GM21423 (cell line): ENCODE measurements at regions not wholly inside any gene's neighbourhood (a gene's known extent, or its start where the extent isn't known, plus 50 kb on each side); places are given as distances from the start of the nearest gene placed in this dataset.

Experiments used
- ATAC-seq: cut with Tn5 transposase; IDR thresholded peaks from one replicate; pipeline ENCODE4 v1.9.1; 2021; ENCODE audit warnings: mild to moderate bottlenecking, moderate library complexity; ENCODE audit not compliant: unreplicated experiment

GRCh38 chr3:107992976-107993684 lies 97.7 kb downstream of the CD47 start:
- no peak for ATAC-seq

DNA sequence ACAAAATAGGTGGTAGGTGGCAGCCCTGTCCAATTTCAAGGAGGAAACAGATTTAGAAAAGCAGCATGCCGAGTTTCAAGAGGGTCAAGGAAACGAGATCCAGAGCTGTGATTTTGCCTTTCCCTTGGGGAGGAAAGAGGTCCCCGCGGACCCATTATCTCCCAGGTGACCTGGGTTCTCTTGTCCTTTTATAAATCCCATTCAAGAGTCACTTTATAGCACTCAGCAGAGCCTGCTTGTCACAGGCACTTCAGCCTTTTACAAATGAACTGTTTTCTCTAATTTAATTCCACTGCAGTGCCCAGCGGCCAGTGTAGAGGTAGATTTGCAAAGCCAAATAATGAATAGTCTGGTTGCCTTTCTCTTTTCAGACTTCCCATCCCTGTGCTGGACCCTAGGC lies 99.9 kb downstream of the CD47 start:
- no peak for ATAC-seq

- no peak for ATAC-seq
Measured at GRCh38 chr3:107990433-107990832, 100.4 kb downstream of the CD47 start.

DNA sequence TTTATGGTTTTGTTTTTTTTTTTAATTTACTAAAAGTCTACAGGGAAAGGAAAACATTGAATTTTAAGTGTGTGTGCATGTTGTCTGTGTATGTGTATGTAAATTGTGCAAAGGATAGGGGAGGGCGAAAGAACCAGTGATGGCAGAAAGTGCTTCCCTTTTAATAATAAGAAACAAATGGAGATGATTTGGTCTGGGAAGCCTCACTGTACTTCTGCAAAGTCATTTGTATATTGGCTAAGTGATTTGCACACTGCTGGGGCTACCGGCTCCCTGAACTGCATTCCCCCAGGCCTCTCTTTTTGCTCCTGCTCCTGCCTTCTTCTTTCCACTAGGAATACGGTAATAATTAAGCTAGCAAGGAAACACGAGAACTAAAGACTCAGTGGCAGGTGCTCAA lies 101.2 kb downstream of the CD47 start:
- no peak for ATAC-seq

DNA sequence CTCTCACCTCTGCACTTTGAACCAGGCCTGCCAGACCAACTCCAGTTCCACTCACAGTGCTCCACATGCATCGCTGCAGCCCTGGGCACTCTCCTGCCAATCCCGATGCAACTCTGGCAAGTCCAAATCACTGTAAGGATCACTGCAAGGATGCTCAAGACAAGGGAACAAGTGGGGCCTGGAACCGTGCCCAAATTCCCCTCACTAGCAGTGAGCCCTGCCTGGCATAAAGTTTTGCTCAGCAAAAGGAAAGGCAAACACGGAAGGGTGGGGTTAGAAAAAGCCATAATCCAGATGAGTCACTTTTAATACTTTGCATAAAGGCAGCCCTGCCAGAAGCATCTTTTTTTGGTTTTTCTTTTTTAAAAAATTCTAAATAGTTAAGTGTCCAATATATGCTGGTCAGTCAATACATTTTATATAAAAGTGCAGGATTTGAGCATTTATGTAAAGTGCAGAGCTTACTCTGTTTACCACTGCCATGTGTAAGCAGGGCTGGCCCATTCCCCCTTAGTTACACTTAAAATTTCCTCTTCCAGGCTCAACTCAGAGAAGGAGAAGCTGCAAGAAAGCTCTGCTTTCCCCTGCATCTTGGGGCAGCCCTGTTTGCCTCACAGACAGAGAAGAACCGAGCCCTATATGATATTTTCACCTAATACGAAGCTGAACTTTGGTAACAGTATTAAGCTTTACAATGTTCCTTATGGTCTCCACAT lies 102.2 kb downstream of the CD47 start:
- no peak for ATAC-seq

DNA sequence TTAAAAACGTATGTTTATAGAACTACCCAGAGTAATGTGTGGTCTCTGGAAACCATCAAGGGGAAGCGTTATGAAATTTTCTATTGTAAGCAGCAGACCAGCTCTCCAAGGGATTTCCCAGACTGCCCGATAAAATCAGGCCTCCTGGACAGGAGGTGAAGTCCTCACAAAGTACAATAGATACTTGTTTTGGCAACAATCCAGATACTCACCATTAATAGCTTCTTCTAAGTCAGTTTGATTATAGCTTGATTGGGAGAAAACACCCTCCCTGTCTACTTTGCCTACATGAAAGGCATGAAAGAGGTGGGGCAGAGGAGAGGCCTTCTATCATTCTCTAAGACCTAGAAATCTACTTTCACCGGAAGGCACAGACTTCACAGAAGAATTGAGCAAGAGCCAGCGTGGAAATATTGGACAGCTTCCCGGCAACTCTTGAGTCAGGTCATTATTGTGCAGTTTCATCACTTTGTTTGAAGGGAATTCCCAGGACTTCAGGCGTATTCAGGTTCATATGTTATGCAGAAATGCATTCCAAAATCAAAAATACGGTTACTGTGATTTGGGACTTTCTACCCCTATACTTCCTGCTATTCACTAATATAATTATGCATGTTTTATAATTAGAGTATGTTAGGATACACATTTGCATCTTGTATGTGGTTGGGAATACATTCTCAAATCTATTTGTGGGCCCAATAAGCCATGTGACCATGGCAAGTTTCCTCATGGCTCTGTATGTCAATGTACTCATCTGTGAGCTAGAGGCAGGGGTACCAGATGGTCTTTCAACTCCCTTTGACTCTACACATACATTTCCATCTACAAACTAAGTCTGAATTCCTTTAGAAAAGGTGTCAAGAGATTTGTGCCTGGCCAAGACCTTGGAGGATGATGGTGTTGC lies 103.5 kb downstream of the CD47 start:
- no peak for ATAC-seq

DNA sequence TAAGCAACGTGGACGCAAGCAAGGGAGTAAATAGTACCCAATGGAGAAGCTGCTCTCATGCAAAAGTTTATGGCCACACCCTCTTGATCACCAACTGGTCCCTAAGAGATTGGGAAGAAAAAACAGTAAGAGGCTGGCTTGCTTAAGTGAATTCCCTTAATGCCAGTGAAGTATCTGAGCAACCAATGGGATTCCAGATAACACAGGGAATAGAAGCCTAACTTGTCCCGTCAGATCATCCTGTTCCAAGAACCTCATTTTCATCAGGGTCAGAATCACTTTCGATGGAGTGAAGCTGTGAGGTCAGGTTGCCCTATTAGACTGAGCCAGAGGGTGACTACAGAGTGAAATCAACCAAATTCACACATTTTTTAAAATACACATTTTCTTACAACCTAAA lies 104.3 kb downstream of the CD47 start:
- no peak for ATAC-seq

- ATAC-seq = peak; percentile 99
Measured at GRCh38 chr3:107985496-107985895, 105.3 kb downstream of the CD47 start.

DNA sequence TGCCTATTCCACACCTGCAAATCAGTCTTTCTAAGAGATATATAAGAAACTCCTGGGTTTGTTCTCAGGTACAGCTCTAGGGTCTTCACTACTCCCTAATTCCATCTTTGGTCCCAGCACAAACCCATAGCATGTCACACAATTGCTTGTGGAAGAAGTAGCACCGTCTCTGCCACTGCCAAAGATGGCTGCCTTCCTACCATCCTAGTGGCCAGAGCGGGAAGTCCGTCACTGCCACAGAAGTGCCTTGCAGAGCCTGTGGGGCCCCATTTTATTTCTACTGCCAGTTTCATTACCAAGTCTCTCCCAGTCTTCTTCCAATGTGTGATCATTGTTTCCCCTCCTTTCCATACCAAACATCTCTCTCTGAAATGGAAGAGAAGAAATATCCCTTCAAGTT lies 107.6 kb downstream of the CD47 start:
- no peak for ATAC-seq

GRCh38 chr3:107982165-107982564 lies 108.7 kb downstream of the CD47 start:
- ATAC-seq = no peak

DNA sequence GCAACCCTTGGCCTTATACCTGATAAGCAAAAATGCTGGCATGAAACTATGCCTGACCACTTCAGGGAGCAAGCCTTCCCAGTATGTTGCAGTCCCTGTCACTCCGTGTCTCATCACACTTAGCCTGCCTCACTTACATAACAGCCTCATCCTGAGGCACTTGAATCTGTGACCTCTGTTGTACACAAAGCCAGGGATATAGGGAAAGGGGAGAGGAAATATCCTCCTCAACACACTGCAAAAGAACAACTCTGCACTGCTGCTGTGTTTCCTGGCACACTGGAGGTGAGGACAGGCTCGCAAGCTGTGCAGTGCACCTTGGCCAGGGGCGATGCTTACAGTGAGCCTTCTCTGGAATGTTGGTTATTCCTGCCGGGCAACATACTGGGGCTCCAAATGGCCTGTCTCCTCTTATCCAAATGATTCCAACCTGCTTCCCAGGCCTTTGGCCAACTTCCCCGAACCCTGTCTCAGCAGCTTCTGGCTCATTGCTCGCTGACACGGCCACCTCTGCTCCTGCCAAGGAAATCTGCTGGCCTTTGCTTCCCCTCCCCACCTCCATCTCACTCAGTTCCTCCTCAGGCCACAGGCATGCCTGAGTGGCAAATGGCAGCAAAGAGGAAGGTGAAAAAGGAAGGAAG lies 109.2 kb downstream of the CD47 start:
- ATAC-seq = no peak

DNA sequence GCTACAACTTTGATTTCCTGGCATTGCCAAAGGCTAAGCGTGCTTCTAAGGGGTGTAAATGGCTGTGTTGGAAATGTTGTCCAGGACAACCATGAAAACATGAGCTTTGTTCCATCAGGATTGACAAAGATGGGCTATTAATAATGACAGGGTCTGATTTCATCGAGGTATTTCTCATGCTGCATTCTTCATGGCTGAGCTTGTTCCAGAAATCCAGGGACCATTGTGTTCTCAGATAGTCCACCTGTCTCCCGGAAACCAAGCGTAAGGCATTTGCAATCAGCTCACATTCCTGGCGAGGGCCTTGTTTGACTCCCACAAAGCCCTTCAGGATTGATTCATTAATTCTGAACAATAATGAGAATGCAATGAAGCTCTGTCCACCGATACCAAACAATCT lies 111.3 kb downstream of the CD47 start:
- ATAC-seq = no peak

DNA sequence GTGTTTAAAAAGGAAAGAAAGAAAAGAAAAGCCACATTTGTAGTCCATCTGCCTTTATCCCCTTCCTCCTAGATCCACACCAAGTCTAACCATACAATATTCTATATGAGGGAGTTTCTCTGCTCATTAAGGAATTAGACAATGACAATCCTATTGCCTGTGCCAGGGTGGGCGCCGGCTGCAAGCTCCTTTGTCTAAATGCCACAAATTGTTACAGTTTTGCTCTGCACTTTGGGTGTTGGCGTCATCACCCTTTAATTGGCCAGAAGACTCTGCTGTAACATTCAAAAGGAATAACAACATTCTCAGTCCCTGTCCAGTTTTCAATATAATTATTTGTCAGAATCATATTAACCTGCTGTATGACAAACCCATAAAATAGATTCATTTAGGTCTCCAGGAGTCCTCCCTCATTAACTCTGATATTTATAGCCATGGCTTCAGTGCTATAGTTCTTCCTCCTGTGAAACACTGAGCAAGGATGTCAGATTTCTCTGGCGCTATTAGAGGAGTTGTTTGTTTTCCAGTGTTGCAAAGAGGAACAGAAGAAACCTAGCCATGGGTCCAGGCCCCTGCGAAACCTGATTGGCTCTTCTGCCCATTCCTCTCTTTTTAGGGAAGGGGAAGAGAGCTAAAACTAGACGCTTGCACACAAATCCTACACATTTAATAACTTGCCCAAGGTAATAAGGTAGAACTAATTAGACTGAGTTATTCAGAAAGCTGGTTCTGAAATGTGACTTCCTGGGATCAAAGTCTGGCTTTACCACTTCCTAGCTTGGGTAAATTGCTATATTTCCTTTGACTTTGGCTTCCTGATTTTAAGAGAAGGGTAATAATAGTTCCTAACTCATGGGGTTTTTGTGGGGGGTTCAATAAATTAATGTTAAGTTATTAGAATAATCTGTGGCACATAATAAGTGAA lies 112.4 kb downstream of the CD47 start:
- ATAC-seq = no peak

DNA sequence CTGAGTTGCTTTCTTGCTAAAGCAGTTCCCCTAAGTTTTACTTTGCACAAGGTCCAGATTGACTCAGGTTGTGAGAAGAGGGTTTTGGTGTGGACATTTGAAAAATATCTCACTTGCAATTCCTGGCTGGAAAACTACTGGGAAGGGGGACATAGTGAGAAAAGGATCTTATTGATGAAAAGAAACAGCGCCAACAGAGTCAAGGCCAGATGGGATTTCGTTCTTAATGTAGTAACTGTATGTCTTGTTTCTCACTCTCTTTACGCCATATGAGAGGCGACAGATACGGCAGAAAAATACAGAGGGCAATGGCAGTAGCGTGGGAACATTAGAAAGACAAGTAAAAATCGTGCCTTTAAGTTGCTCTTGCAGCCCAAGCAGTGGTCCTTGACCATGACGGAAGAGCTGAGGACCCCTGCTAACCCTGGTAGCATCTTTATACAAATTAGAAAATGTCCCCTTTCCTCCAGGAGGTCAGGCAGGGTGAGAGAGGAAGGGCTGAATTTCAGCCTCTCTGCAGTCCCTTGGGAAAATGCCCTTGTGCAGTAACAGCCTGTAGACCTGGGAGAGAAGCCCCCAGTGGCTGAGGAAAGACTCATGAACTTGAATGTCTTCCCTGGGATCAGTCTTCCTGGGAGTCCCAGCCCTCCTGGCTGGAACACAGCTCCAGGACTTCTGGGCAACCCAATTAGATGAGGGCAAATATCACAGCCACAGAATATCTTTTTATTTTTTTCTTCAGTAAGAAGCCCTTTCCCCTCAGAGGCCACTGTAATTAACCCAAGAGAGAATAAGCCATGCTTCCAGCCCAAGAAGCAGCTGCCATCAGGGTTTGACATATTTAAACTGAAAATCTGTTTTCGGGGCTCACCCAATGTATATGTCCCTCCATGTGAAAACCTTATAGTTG lies 113.4 kb downstream of the CD47 start:
- no peak for ATAC-seq

- no peak for ATAC-seq
Measured at GRCh38 chr3:107976202-107976800, 114.5 kb downstream of the CD47 start.

DNA sequence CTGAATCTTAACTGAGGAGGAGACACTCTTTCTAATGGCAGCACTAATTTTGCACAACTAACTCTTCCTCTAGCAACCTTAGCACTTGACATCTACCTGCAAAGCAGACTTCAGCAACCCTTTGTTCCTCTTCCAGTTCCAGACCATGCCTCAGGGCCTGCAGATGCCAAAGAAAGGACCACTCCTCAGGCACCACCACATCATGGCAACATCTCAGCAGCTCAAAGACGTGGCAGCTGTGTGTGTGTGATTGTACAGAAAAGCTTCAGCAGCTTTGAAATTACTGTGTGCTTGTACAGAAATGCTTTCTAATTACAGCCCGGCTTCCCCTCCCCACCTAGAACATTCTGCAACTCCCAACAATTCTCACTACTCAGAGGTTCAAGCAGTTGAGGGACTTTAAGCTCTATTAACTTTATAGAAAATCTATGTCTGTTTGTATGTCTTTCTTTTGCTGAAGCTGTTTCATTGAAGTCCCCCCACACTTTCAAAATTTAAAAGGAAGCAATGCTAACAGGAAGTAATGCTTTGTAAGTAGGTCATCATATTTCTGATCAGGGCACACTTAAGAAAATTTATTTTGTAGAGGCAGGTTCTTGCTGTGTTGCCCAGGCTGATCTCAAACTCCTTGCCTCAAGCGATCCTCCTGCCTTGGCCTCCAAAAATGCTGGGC lies 115.2 kb downstream of the CD47 start:
- ATAC-seq = no peak

DNA sequence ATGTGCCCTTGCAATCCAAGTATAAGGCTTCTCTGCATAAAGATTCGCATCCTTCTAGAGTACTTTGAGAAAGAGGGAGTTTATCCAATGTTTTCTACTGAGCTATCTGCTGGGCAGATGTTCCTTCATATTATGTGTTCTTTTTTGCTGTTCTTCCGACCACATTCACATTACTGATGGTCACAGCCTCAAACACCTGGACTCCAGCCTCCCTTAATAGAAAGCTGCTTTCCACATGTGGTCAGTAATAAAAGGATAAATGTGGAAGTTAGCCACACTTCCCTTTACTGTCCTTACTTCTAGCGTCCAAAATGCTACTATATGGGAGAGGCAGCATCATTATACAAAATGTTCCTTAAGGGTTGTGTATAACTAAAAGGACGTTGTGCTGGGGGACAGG lies 116.9 kb downstream of the CD47 start:
- no peak for ATAC-seq

DNA sequence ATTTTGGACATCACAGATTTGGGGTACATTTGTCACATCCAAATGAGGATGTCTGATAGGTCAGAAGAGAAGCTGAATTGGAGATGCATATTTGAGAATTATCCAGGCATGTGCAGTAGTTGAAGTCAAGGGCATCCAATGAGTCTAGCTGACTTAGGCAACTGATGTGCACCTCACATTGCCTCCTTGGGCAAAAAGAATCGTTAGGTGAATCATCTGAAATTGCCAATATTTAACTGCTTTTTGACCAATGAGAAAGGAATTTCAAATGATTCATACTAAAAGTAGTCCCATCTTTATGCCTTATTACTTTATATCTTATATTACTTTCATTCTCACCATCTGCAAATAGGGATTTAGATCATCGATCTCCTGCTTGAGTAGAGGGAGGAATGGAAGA lies 117.7 kb downstream of the CD47 start:
- no peak for ATAC-seq
